T-cell (primary cell): ENCODE measurements at regions not wholly inside any gene's neighbourhood (a gene's known extent, or its start where the extent isn't known, plus 50 kb on each side); places are given as distances from the start of the nearest gene placed in this dataset.

Experiments used
- ATAC-seq, 4 experiments: fragments of 200-7000 bp in 3 of 4; fragments of 150-1000 bp in 1 of 4; cut with Tn5 transposase; replicated peaks in 1 of 4; 1 replicate in 3 of 4; 2 replicates in 1 of 4; pipeline ENCODE4 v1.10.0; 2021; ENCODE audit warnings: moderate library complexity in 3 of 4, mild to moderate bottlenecking in 2 of 4, moderate number of reproducible peaks in 1 of 4
- CTCF ChIA-PET, 2 donors: fragments of 300-600 bp; sonication (Branson Sonifier 250); formaldehyde crosslinking; loops; one replicate each; lab custom pipeline; 2022; ENCODE audit warnings: antibody characterized with exemption in 2 of 2; lab: Charles Lee
- POLR2A ChIA-PET, 2 donors: fragments of 300-600 bp; sonication (Branson Sonifier 250); formaldehyde crosslinking; loops; one replicate each; lab custom pipeline; 2022; ENCODE audit warnings: antibody characterized with exemption in 2 of 2; lab: Charles Lee
- DNase-seq, 35 experiments: peaks; one replicate each; pipeline versions ENCODE4 v3.0.0 to v3.0.0-alpha.2; 2013 to 2023
- H3K27ac ChIP-seq: one replicate; pipeline ENCODE4 v1.5.1; 2013; ENCODE audit warnings: low read length
- H3K27me3 ChIP-seq, 2 experiments: replicated peaks in 1 of 2; 1 replicate in 1 of 2; 2 replicates in 1 of 2; pipeline versions ENCODE4 v1.6.1 to v1.7.0; 2013; ENCODE audit warnings: low read length in 1 of 2, mixed read lengths in 1 of 2; ENCODE audit not compliant: control insufficient read depth in 2 of 2, insufficient read depth in 2 of 2; ENCODE audit errors: extremely low read depth in 1 of 2
- H3K36me3 ChIP-seq, 2 donors: 1 replicate in 1 of 2; 2 replicates in 1 of 2; pipeline versions ENCODE4 v1.6.1 to v1.7.0; 2013; ENCODE audit warnings: low read length in 1 of 2; ENCODE audit not compliant: control insufficient read depth in 2 of 2, insufficient read depth in 1 of 2; ENCODE audit errors: extremely low read depth in 1 of 2
- H3K4me1 ChIP-seq, 2 experiments: 1 replicate in 1 of 2; 2 replicates in 1 of 2; pipeline versions ENCODE4 v1.6.1 to v1.7.0; 2013; ENCODE audit warnings: low read length in 2 of 2, mixed read lengths in 1 of 2; ENCODE audit not compliant: insufficient read depth in 2 of 2, control insufficient read depth in 1 of 2; ENCODE audit errors: extremely low read depth in 1 of 2
- H3K4me3 ChIP-seq, 2 donors: 1 replicate in 1 of 2; 2 replicates in 1 of 2; pipeline versions ENCODE4 v1.5.1 to v1.7.0; 2013; ENCODE audit warnings: mild to moderate bottlenecking in 2 of 2, low read length in 1 of 2, moderate library complexity in 1 of 2; ENCODE audit not compliant: control insufficient read depth in 1 of 2; ENCODE audit errors: extremely low read depth in 1 of 2
- H3K9me3 ChIP-seq: 2 replicates; pipeline ENCODE4 v1.7.0; 2013
- H3K27ac Mint-ChIP-seq, 2 donors: one replicate each; pipeline ENCODE4 v1.8.0; 2020 to 2021; ENCODE audit warnings: mild to moderate bottlenecking in 2 of 2, mixed read lengths in 2 of 2
- H3K27me3 Mint-ChIP-seq, 2 donors: one replicate each; pipeline ENCODE4 v1.8.0; 2021 to 2022; ENCODE audit warnings: mixed read lengths in 2 of 2
- H3K36me3 Mint-ChIP-seq: one replicate; pipeline ENCODE4 v1.8.0; 2021; ENCODE audit warnings: mixed read lengths
- H3K4me1 Mint-ChIP-seq, 3 donors: one replicate each; pipeline ENCODE4 v1.8.0; 2020 to 2022; ENCODE audit warnings: mixed read lengths in 3 of 3, mild to moderate bottlenecking in 1 of 3
- H3K4me3 Mint-ChIP-seq, 3 donors: one replicate each; pipeline ENCODE4 v1.8.0; 2020 to 2022; ENCODE audit warnings: mild to moderate bottlenecking in 3 of 3, mixed read lengths in 3 of 3, moderate library complexity in 3 of 3
- H3K9me3 Mint-ChIP-seq, 3 donors: one replicate each; pipeline ENCODE4 v1.8.0; 2020 to 2022; ENCODE audit warnings: mixed read lengths in 3 of 3
- WGBS: methylation state at CpG from one replicate; pipeline ENCODE4 v1.1.5; 2013; ENCODE audit warnings: missing lambda C conversion rate; ENCODE audit not compliant: insufficient coverage; 5-methylcytosine and 5-hydroxymethylcytosine counted together

- no peak for ATAC-seq
- Mint-ChIP-seq H3K4me1 (peaks cover 13 to 22% (median 14%) of the 10 kb centered on the region in 3 donors), H3K9me3 (no peaks in the 10 kb centered on the region), H3K4me3 (no peak overlapping the region), H3K27ac (no peak overlapping the region), H3K36me3 (no peaks in the 10 kb centered on the region), H3K27me3 (peaks cover 42 to 67% of the 10 kb centered on the region in 2 donors)
- H3K9me3 ChIP-seq: no peaks in the 10 kb centered on the region
- H3K4me3 ChIP-seq: no peak overlapping the region
- ChIA-PET POLR2A (no interaction called here), CTCF (interaction anchor here in 1 of 2 donors (0.7 kb wide), 1 partner anchor 307 kb away, joined by 3 read pairs; no protein-coding TSS in a partner anchor)
- H3K27ac ChIP-seq: no peak overlapping the region
- DNase-seq: no peak
- H3K36me3 ChIP-seq: no peaks in the 10 kb centered on the region
- 100% methylated on average over 1 of the region's 13 CpGs for WGBS
- peaks cover 4 to 91% of the 10 kb centered on the region in 2 experiments for H3K27me3 ChIP-seq
- H3K4me1 ChIP-seq: peaks cover 0 to 18% of the 10 kb centered on the region in 2 experiments
Measured at GRCh38 chr17:79396696-79397095, 214.2 kb downstream of the RBFOX3 start.

GRCh38 chr17:79395545-79395944 lies 215.3 kb downstream of the RBFOX3 start:
- Histone ChIP-seq H3K9me3 (no peaks in the 10 kb centered on the region), H3K36me3 (no peaks in the 10 kb centered on the region), H3K4me3 (no peak overlapping the region), H3K27me3 (peaks cover 4 to 91% of the 10 kb centered on the region in 2 experiments), H3K4me1 (peaks cover 0 to 10% of the 10 kb centered on the region in 2 experiments), H3K27ac (no peak overlapping the region)
- POLR2A ChIA-PET: no interaction called here
- Mint-ChIP-seq H3K4me3 (no peak overlapping the region), H3K27ac (no peak overlapping the region), H3K9me3 (no peaks in the 10 kb centered on the region), H3K36me3 (no peaks in the 10 kb centered on the region), H3K27me3 (peaks cover 45 to 68% of the 10 kb centered on the region in 2 donors), H3K4me1 (peaks cover 2 to 12% (median 3%) of the 10 kb centered on the region in 3 donors)
- 76% methylated on average over 12 of the region's 13 CpGs for WGBS
- CTCF ChIA-PET: interaction anchor here in 1 of 2 donors (0.5 kb wide), 1 partner anchor 432 kb away, joined by 4 read pairs; no protein-coding TSS in a partner anchor
- no peak for DNase-seq
- no peak for ATAC-seq

- DNase-seq (no peak), ATAC-seq (no peak)
- Mint-ChIP-seq H3K9me3 (no peaks in the 10 kb centered on the region), H3K27me3 (peaks cover 41 to 69% of the 10 kb centered on the region in 2 donors), H3K27ac (no peak overlapping the region), H3K4me3 (no peak overlapping the region), H3K36me3 (no peaks in the 10 kb centered on the region), H3K4me1 (peaks cover 0 to 8% (median 0%) of the 10 kb centered on the region in 3 donors)
- peaks cover 0 to 6% of the 10 kb centered on the region in 2 experiments for H3K4me1 ChIP-seq
- H3K27ac ChIP-seq: no peak overlapping the region
- ChIA-PET CTCF (interaction anchor here in 1 of 2 donors (0.5 kb wide), 1 partner anchor 431 kb away, joined by 4 read pairs; no protein-coding TSS in a partner anchor), POLR2A (no interaction called here)
- peaks cover 4 to 90% of the 10 kb centered on the region in 2 experiments for H3K27me3 ChIP-seq
- no peaks in the 10 kb centered on the region for H3K9me3 ChIP-seq
- no peaks in the 10 kb centered on the region for H3K36me3 ChIP-seq
- WGBS: 76% methylated on average over 9 of the region's 10 CpGs
- no peak overlapping the region for H3K4me3 ChIP-seq
Measured at GRCh38 chr17:79395066-79395465, 215.8 kb downstream of the RBFOX3 start.

GRCh38 chr17:79393358-79394052 lies 217.3 kb downstream of the RBFOX3 start:
- H3K4me3 Mint-ChIP-seq: no peak overlapping the region
- DNase-seq (peak in 34 of 35 experiments; percentile 17 to 76 (median 52)), ATAC-seq (peak; percentile 52 to 72 (median 62))
- no peaks in the 10 kb centered on the region for H3K36me3 ChIP-seq
- no peaks in the 10 kb centered on the region for H3K36me3 Mint-ChIP-seq
- peaks cover 44 to 67% of the 10 kb centered on the region in 2 donors for H3K27me3 Mint-ChIP-seq
- no peak overlapping the region for H3K4me3 ChIP-seq
- H3K4me1 Mint-ChIP-seq: peaks cover 0 to 8% (median 0%) of the 10 kb centered on the region in 3 donors
- POLR2A ChIA-PET: no interaction called here
- peaks cover 2 to 90% of the 10 kb centered on the region in 2 experiments for H3K27me3 ChIP-seq
- no peaks in the 10 kb centered on the region for H3K9me3 ChIP-seq
- 51% methylated on average over 31 of the region's 31 CpGs for WGBS
- CTCF ChIA-PET: interaction anchor here in 1 of 2 donors (1.3 to 2.4 kb wide), 2 partner anchors 12 to 328 kb away, joined by 4 to 9 read pairs; no protein-coding TSS in a partner anchor
- no peak overlapping the region for H3K27ac ChIP-seq
- peaks cover 0 to 6% of the 10 kb centered on the region in 2 experiments for H3K4me1 ChIP-seq
- H3K27ac Mint-ChIP-seq: no peak overlapping the region
- no peaks in the 10 kb centered on the region for H3K9me3 Mint-ChIP-seq

GRCh38 chr17:79392598-79392997 lies 218.3 kb downstream of the RBFOX3 start:
- Mint-ChIP-seq H3K27ac (no peak overlapping the region), H3K36me3 (no peaks in the 10 kb centered on the region), H3K4me1 (peaks cover 0 to 8% (median 0%) of the 10 kb centered on the region in 3 donors), H3K4me3 (no peak overlapping the region), H3K9me3 (no peaks in the 10 kb centered on the region), H3K27me3 (peaks cover 40 to 59% of the 10 kb centered on the region in 2 donors)
- H3K36me3 ChIP-seq: no peaks in the 10 kb centered on the region
- DNase-seq (no peak), ATAC-seq (no peak)
- CTCF ChIA-PET: interaction anchor here (1.2 to 2.4 kb wide), 7 partner anchors 8 to 327 kb away, joined by 3 to 10 read pairs (median 5); partner anchors contain the start of gene ENGASE (in 1 of the 2)
- peaks cover 0 to 6% of the 10 kb centered on the region in 2 experiments for H3K4me1 ChIP-seq
- 60% methylated on average over 1 of the region's 5 CpGs for WGBS
- no peak overlapping the region for H3K4me3 ChIP-seq
- H3K27me3 ChIP-seq: peaks cover 2 to 89% of the 10 kb centered on the region in 2 experiments
- no peaks in the 10 kb centered on the region for H3K9me3 ChIP-seq
- no peak overlapping the region for H3K27ac ChIP-seq
- POLR2A ChIA-PET: no interaction called here

- H3K27ac Mint-ChIP-seq: no peak overlapping the region
- WGBS: 14% methylated on average over 25 of the region's 31 CpGs
- H3K4me3 Mint-ChIP-seq: no peak overlapping the region
- no peaks in the 10 kb centered on the region for H3K36me3 ChIP-seq
- DNase-seq: peak in 34 of 35 experiments; percentile 24 to 79 (median 54)
- H3K27ac ChIP-seq: no peak overlapping the region
- CTCF ChIA-PET: interaction anchor here (0.7 to 2.3 kb wide), 10 partner anchors 9 to 329 kb away, joined by 3 to 10 read pairs (median 3); partner anchors contain the start of gene ENGASE (in 1 of the 2)
- H3K4me1 Mint-ChIP-seq: peaks cover 0 to 8% (median 0%) of the 10 kb centered on the region in 3 donors
- peak; percentile 61 to 72 (median 62) for ATAC-seq
- POLR2A ChIA-PET: no interaction called here
- H3K9me3 ChIP-seq: no peaks in the 10 kb centered on the region
- peaks cover 0 to 6% of the 10 kb centered on the region in 2 experiments for H3K4me1 ChIP-seq
- H3K27me3 ChIP-seq: peaks cover 2 to 85% of the 10 kb centered on the region in 2 experiments
- no peaks in the 10 kb centered on the region for H3K36me3 Mint-ChIP-seq
- H3K27me3 Mint-ChIP-seq: peaks cover 40 to 57% of the 10 kb centered on the region in 2 donors
- H3K4me3 ChIP-seq: no peak overlapping the region
- no peaks in the 10 kb centered on the region for H3K9me3 Mint-ChIP-seq
Measured at GRCh38 chr17:79391376-79392233, 219.2 kb downstream of the RBFOX3 start.
